DMS114 treated with DMSO at 0.1 percent for 48 hours (cell line): ENCODE measurements at regions not wholly inside any gene's neighbourhood (a gene's known extent, or its start where the extent isn't known, plus 50 kb on each side); places are given as distances from the start of the nearest gene placed in this dataset.
"Not testable (repeated sequence)": the region's sequence is repeated elsewhere in the genome, so short reads cannot be mapped to it uniquely, and the experiment has no call there.

Experiments
- DNase-seq: peaks from one replicate; lab custom pipeline; 2025; ENCODE audit not compliant: unreplicated experiment; lab: John Stamatoyannopoulos, UW

DNA sequence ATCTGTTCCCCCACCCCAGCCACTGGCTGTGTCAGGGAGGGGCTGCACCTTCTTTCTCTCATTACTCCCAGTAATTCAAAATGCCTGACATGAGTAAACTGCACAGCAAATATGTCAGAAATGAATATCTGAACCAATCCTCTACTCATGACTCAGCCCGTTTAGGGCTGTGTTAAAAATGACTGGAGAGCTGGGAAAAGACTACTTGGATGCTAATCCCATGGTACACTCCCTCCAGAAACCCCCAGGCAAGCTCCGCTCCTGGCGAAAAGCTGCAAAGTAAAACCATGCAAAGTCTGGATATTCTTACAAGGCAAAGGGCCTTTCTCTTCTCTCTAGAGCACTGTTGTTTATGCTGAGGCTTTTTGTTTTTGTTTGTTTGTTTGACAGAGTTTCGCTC lies 448.1 kb upstream of the DYNLRB2 start:
- no peak for DNase-seq

DNA sequence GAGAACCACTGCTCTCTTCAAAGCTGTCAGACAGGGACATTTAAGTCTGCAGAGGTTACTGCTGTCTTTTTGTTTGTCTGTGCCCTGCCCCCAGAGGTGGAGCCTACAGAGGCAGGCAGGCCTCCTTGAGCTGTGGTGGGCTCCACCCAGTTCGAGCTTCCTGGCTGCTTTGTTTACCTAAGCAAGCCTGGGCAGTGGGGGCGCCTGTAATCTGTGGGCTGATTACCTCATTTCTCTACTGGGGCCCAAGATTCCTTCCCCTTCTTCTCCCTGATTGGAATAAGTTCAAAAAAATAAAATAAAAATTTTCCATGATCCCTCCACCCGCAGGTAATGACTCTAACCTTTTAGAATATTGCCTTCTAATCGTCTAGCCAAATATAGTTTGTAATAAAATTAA lies 449.3 kb upstream of the DYNLRB2 start:
- DNase-seq = not testable (repeated sequence)

DNA sequence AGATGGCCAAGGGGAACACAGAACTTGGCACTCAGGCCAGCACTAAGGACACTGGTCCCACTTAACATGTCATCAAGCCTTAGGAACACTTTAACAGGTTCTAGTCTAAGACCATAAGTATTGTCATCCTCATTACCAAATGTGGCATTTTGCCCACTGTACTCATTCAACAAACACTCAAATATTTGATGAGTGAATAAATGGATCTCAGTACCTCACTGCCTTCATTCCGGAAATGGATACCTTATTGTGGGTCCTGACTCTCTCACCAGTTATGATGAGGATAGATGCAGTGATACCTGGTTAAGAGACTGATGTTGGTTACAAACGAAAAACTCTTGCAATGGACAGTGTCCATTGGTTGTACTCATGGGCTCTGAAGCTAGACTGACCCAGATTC lies 455.2 kb upstream of the DYNLRB2 start:
- no peak for DNase-seq

DNA sequence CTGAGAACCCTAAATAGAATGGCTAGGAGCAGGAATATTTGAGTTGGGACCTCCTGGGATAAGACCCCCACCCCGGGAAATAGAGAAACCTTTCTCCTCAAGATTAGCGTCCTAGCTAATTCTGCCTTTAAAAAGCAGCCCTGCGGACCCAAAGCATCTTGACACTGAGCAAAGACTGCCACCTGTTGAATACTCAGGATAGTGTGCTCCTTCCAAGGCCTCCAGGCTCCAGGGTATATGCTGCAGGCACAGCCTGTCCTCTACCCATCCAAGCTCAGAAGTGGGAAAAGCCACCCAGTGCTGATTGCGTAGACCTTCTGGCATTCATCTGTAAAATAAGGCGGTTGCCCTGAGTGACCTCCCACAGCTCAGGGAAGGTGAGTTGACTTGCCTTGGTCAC lies 456.2 kb upstream of the DYNLRB2 start:
- DNase-seq = peak; percentile 13

DNA sequence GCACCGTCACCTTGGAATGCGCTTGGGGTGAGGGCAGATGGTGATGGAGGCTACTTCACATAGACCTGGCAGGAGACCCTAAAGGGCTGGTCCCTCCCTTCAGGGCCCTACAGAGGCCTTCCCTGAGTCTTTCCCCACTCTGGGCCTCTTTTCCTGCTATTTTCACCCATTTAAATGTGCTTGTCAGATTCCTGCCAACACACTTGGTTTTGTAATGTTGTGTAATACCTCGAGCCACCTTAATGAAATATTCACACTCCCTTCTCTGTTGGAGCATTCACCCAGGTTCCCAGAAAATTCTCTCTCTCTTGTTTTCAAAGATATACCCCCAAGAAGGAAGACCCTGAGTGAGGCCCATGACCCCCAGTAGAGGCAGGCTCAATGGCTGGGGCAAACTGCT lies 456.6 kb upstream of the DYNLRB2 start:
- DNase-seq = no peak

DNA sequence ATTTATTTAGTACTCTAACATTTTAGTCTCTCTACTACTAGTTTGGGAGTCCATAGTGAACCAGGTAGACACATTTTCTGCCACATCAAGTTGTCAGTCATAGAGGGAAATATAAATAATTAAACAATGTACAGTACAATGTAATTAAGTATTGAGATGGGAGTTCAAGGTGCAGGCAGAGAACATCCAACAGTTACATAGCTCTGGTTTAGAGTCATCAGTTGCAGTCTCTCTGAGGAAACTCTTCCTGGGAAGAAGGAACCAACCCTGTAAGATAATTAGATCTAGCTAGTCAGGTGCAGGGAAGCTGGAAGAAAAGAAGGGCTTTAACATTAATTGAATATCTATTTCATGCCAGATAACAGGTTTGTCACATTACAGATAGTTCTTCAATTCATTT lies 457.9 kb upstream of the DYNLRB2 start:
- no peak for DNase-seq

DNA sequence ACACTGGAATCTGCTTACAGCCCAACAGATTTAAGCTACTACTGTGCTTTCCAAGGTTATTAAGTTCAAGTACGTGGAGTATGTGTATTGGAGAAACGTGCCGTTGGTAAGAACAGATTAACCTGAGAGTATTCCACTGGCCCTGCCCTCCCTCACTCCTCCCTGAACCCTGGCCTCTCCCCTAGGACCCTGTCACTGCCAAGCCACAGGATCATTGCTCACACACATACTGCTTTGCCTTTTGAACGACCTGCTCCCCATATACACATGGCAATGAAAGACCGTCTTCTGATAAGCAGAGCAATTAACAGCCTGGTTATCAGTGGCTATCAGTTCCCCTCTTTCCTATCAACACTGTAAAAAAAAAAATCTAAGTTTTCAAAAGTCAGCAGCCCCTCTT lies 458.9 kb upstream of the DYNLRB2 start:
- DNase-seq = no peak

DNA sequence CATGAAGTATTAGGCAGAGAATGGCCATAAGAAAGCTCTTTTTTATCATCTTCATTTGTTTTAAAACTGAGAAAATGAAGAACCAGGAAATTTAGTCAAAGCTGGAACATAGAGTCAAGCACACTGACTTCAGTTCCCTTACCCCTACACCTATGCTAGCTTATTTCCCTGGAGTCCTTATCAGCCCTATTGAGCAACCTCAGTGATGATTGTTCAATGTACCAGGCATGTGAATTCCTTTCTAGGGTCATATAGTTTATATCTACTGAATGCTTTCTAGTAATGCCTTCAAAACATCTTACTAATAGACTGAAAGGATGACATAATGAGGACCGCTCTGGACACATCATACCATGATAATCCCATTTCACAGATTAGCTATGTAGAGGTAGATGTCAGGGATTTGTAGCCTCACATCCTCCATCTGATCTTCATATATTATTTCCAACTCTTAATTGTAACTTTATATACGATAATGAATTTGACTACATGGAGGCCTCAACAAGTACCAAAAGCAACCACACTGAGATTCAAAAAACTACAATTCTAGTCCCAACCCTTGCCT lies 460.4 kb upstream of the DYNLRB2 start:
- no peak for DNase-seq

DNA sequence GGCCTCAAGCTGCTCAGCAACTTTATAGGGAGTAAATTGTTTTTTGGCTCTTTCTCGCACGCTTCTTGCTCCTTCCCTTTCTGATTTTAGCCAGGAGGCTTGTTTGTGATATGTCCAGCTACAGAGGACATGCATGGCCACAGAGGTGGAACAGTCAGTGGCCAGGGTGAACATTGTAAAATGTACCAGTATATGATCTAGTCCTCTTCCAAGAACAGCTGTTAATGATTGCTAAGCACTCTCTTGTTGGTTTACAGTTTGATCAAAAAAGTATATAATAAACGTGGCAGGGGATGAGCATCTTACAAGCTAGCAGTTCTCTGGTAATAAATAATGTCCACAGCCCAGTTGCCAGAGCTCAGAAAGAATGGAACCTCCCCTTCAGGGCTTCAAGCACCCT lies 461.7 kb upstream of the DYNLRB2 start:
- DNase-seq = no peak

DNA sequence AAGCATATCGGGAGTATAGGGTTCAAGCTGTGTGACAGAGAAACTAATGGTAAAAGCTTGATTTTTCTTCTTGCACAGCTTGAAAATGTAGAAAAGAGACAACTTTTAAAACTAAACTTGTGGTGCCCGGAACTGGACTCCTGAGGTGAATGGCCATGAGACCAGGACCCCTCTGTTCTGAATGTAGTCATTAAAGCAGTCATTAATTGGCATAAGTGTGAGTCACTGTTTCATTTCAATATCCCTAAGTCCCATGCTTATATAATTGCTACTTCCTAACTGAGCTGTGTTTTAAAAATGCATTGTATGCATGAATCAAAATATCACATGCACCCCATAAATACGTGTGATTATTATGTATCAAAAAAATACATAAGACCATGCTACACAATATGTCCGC lies 463.1 kb upstream of the DYNLRB2 start:
- DNase-seq = no peak

DNA sequence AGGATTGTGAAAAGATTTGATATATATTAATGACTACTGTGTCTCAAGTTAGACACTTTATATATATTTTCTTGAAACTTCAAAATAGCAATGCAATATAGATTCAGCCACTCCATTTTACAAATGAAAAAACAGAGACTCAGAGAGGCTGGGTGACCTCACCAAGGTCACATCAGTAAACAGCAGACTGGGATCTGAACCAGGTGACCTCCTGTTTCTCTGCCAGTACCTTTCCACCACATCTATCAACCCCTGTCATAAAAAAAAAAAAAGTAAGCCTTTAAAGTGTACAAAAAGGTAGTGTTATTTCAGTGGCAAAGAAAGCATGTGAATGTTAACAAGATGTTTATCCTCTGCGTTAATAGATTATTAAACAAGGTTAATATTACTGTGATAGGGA lies 466.5 kb upstream of the DYNLRB2 start:
- no peak for DNase-seq

DNA sequence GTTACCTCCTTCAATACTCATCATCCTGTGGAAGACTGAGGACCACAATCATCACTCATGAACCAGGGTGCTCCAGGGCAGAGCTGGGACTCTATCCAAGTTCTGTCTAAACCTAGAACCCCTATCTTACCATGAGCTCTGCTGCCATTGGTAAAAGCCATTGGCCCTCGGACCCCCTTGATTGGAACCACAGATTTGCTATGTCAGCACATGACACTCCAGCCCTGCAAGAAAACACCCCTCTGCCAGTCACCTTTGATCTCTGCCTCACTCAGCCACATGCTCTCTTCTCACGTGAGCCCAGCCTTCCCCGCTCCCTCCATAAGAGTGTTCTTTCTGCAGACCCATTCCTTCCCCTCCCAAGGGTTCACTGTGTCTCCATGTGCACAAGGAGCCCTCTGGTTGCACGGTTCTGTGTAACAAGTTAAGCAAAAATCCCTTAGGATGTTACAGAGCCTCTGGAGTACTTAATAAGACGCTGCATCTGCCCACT lies 468.8 kb upstream of the DYNLRB2 start:
- DNase-seq = no peak

DNA sequence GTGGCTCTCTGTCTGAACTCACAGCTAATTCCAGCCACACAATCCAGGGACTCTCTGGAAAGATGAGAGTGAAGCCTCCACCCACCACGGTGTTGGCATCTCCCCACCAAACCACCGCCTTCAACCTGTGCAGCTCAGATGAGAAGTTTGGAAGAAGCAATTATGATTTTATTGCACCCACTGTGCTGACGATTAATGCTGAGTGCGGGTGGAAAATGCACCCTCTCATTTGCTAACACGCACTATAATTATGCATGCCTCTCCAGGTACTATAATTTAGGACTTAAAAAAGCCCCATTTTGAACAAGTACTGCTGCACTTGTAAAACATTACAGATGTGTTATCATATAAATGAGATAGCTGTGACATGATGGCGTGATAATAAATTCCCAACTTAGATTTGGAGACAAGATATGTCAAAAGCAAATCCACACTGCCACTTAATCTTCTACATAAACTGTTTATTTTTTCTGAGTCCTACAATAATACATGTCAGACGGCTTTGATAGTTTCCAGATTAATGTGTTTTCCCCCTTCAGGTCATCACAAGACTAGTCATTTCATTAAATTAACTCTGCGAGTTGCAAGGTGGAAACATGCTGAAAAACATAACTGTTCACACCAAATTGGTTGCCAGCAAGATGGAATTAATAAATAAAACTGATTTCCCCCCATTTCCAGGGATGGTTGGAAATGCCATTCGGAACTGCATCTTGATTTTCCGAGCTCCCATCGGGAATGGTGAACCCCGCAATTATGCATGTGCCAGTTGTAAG lies 466.5 kb upstream of the MAF start:
- no peak for DNase-seq

DNA sequence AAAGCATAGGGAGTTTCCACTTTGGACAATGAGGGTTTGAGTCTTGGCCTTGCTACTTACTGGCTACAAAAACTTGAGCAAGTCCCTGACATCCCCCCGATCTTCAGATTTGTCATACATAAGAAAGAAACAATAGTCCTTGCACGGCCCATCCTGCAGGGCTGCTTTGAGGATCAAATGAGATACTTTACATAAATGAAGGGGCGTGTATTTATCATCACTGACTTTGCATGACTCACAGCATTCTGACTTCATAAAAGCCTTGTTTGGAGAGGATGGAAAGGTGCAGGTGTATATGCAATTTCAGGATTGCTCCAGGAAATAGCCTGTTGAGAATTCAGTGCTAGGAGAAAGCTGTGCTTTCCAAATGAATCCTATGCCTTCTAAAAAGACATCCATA lies 465.0 kb upstream of the MAF start:
- no peak for DNase-seq

DNA sequence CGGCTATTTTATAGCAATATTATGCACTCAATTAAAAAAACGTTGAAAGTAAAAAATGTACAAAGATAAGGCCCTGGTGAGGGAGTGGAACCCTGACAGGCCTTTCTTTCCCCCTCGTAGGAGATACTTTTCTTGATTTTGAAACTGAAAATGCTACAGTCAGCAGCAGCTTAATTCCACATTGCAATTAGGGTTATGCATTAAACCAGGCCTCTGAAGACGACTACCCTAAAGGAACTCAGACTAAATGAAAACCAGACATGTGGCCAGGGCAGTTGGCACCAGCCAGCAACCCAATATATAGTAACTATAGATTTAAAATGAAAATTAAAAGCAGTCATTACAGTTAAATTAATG lies 463.2 kb upstream of the MAF start:
- no peak for DNase-seq

DNA sequence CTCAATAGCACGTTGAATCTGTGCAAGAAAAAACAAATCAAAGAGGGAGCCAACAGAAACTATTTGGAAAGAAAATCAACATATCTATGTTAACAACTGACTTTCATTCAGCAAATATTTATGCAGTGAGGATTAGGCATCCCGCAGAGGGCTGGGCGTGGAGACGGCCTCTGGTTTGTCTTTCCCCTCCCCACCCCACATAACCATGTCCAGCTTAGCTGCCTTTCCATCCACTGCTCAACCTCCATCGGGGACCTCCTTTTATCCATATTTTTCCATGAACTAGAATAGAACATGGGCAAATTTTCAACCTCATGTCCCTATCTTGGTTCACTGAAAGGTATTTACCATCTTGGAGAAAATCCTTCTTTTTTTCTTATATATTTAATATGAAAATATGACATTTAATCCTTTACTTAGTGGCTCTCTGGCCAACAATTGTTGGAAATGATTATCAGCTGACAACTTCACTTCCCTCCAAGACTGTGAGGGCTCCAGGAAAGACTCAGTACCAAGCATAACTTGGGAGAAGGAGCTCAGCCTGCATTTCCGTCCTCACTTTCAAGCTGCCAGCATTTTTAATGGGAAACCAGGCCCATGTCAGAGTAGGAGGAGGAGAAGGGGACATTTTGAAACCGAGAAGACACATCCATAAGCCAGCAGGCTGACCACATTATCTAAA lies 462.6 kb upstream of the MAF start:
- no peak for DNase-seq

DNA sequence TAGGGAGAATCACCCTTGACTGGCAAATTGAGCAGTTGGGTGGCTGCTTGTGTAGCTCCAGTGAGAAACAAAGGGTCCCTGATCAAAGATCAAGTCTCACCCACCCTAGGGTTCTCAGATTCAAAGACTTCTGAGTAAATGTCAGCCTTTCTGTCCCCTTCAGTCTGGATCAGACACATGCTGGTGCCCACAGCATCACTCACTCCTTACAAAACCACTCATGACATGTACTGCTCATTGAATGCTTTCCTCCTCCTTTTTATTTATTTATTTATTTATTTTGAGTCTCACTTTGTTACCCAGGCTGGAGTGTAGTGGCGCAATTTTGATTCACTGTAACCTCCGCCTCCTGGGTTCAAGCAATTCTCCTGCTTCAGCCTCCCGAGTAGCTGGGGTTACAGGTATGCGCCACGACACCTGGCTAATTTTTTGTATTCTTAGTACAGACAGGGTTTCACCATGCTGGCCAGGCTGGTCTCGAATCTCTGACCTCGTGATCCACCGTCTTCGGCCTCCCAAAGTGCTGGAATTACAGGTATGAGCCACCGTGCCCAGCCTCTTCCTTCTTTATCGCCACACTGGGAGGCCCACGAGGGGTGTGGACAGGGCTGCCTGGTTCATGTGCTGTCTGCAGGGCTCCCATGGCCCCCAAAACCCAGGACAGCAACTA lies 462.0 kb upstream of the MAF start:
- DNase-seq = no peak

DNA sequence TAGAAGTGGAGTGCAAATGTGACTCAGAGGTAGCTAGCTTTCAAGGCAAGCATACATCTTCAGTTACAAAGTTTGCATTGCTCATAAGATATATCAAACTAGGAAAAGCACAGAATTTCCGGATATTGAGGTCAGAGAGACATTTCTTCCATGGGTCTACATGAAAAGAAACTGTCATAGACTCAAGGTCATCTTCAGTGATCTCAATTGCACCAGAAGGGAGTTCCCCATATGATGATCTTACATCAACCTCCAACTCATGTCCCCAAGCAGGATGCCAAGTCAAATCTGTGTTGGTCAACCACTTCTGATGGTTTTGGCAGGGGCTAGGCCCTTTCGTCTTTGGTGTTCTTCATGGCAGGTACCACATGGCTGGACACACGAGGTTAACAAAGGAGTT lies 459.9 kb upstream of the MAF start:
- no peak for DNase-seq

DNA sequence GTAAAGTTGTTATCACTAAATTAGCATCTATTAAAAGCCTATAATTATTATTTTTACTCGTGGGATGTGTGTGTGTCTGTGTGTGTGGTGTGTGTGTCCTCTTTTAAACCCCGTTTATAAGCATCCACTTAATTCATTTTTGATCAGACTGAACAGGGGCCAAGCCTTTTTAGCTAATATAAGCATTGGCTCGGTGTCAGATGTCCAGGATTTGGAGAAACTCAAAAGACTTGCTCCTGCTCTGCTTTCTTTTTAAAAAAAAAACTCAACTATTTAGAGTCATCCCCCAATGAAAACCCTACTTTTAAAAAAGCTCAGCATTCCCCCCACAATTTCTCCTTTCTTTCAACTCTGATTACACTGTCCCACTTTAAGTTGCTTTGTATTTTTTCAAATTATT lies 459.3 kb upstream of the MAF start:
- DNase-seq = no peak

DNA sequence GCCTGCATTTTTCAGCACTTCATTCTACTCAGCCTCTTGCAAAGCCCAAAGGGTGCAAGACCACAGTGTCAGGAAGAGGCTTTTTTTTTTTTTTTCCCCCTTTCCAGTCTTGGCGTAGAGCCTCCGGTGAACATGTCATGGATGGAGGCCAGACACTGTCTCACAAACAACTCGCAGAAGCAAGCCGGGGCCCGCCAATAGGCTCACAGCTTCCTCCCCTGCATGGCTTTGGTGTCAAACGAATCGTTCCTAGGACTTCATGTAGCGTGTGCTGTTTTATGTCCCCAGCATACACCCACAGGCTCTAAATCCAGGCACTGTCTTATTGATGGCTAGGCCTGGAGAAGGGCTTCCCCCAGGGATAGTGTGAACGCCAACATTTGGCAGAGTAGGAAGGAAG lies 457.7 kb upstream of the MAF start:
- DNase-seq = no peak

DNA sequence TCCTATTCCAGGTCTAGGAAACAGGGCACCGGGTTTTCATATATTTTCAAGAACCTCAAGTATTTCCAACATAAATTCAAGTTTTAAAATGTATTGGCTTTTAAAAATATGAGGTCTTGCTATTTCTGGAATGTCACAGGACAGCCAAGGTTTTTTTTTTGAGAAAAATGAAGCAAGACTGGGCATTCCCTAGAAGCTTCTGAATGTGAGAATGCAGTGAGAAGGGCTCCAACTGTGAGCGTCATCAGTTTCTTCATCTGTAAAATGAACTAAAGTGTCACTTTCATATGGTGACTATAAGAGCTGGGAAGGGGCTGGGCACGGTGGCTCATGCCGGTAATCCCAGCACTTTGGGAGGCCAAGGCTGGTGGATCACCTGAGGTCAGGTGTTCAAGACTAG lies 455.8 kb upstream of the MAF start:
- DNase-seq = no peak

DNA sequence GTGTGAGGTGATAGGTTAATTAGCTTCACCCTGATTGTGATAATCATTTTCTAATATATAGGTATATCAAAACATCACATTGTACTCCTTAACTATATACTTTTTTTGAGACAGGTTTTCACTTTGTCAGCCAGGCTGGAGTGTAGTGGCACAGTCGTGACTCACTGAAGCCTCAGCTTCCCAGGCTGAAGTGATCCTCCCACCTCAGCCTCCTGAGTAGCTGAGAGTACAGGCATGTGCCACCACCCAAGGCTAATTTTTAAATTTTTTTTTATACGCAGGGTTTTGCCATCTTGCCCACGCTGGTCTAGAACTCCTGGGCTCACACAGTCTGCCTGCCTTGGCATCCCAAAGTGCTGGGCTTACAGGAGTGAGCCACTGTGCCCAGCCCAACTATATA lies 455.3 kb upstream of the MAF start:
- DNase-seq = no peak
